HCT116 (cell line): ENCODE measurements at regions not wholly inside any gene's neighbourhood (a gene's known extent, or its start where the extent isn't known, plus 50 kb on each side); places are given as distances from the start of the nearest gene placed in this dataset.

Experiments used
- ATAC-seq: fragments of 200-7000 bp; cut with Tn5 transposase; 2 replicates; pipeline ENCODE4 v1.9.1; 2020; ENCODE audit warnings: mild to moderate bottlenecking, moderate library complexity
- BruUV-seq: library from RNA; stranded (reverse); fragments of 400-500 nt; replicated peaks from 2 replicates; lab custom pipeline; 2021; lab: Mats Ljungman, UMichigan
- CTCF ChIA-PET: fragments of 300-600 bp; sonication (Branson Sonifier 250); formaldehyde crosslinking; loops from one replicate; lab custom pipeline; 2021; ENCODE audit warnings: antibody characterized with exemption; lab: Charles Lee
- POLR2A ChIA-PET: fragments of 300-600, 350-600 bp; sonication (Branson Sonifier 250); formaldehyde crosslinking; loops from one replicate; lab custom pipeline; 2021; ENCODE audit warnings: antibody characterized with exemption; lab: Charles Lee
- RAD21 ChIA-PET, 2 experiments: fragments of 300-600 bp; sonication (Branson Sonifier 250); formaldehyde crosslinking; loops; one replicate each; lab custom pipeline; 2023; ENCODE audit warnings: low total read pairs in 2 of 2; ENCODE audit not compliant: uncharacterized antibody in 2 of 2, unreplicated experiment in 2 of 2, low non-redundant PET in 1 of 2; lab: Charles Lee
- DNase-seq: peaks from one replicate; pipeline ENCODE4 v3.0.0-alpha.2; 2010; ENCODE audit warnings: low read depth, low spot score
- H2AFZ ChIP-seq: fragments of 200-600 bp; shearing (Covaris generic), sonication (generic); 2 replicates; pipeline ENCODE4 v1.6.1; 2017; ENCODE audit warnings: low read depth, mixed run types, mixed read lengths, antibody characterized with exemption, low read length; ENCODE audit not compliant: poor library complexity, severe bottlenecking
- H3K27ac ChIP-seq: 2 replicates; pipeline ENCODE4 v1.5.1; 2012; ENCODE audit warnings: low read depth, low read length
- H3K27me3 ChIP-seq: fragments of 200-600 bp; sonication (generic); 2 replicates; pipeline ENCODE4 v1.6.1; 2016; ENCODE audit warnings: mixed run types, low read length, mixed read lengths; ENCODE audit not compliant: insufficient read depth
- H3K36me3 ChIP-seq, 2 experiments: fragments of 200-500 bp in 1 of 2; fragments of 200-600 bp in 1 of 2; sonication (Bioruptor generic) in 1 of 2; sonication (generic) in 1 of 2; 2 replicates each; pipeline versions ENCODE4 v1.5.1 to v1.6.1; 2014 to 2016; ENCODE audit warnings: low read length in 2 of 2, inconsistent platforms in 1 of 2, mixed read lengths in 1 of 2, mixed run types in 1 of 2; ENCODE audit not compliant: insufficient read depth in 2 of 2, control insufficient read depth in 1 of 2
- H3K4me1 ChIP-seq, 2 experiments: fragments of 200-600 bp in 1 of 2; sonication (generic) in 1 of 2; 2 replicates each; pipeline versions ENCODE4 v1.5.1 to v1.6.1; 2012 to 2017; ENCODE audit warnings: low read length in 2 of 2, inconsistent platforms in 1 of 2, mild to moderate bottlenecking in 1 of 2, mixed read lengths in 1 of 2, mixed run types in 1 of 2, moderate library complexity in 1 of 2; ENCODE audit not compliant: insufficient read depth in 2 of 2, control insufficient read depth in 1 of 2
- H3K4me2 ChIP-seq: fragments of 200-600 bp; sonication (generic); 2 replicates; pipeline ENCODE4 v1.6.1; 2017; ENCODE audit warnings: mixed run types, low read length, mixed read lengths
- H3K4me3 ChIP-seq, 2 experiments: fragments of 200-600 bp in 1 of 2; sonication (generic) in 1 of 2; replicated peaks in 1 of 2; 2 replicates each; pipeline ENCODE4 v1.5.1; 2011 to 2016; ENCODE audit warnings: low read length in 2 of 2, control low read depth in 1 of 2, low read depth in 1 of 2, mild to moderate bottlenecking in 1 of 2, mixed read lengths in 1 of 2, mixed run types in 1 of 2
- H3K79me2 ChIP-seq: fragments of 200-600 bp; sonication (generic); 2 replicates; pipeline ENCODE4 v1.6.1; 2017; ENCODE audit warnings: mild to moderate bottlenecking, mixed run types, low read length, moderate library complexity, mixed read lengths; ENCODE audit not compliant: insufficient read depth
- H3K9ac ChIP-seq: fragments of 200-600 bp; sonication (generic); 2 replicates; pipeline ENCODE4 v1.6.1; 2016; ENCODE audit warnings: low read length, mixed read lengths
- H3K9me2 ChIP-seq: fragments of 200-600 bp; sonication (generic), shearing (Covaris generic); 2 replicates; pipeline ENCODE4 v1.6.1; 2017; ENCODE audit warnings: mixed run types, mild to moderate bottlenecking, moderate library complexity; ENCODE audit not compliant: insufficient read depth
- H3K9me3 ChIP-seq, 2 experiments: fragments of 200-500 bp in 1 of 2; fragments of 200-600 bp in 1 of 2; sonication (Bioruptor generic) in 1 of 2; sonication (generic) in 1 of 2; 2 replicates each; pipeline ENCODE4 v1.6.1; 2014 to 2017; ENCODE audit warnings: low read length in 2 of 2, mixed read lengths in 2 of 2, inconsistent platforms in 1 of 2, low read depth in 1 of 2, mild to moderate bottlenecking in 1 of 2, mixed run types in 1 of 2, moderate library complexity in 1 of 2; ENCODE audit not compliant: control insufficient read depth in 1 of 2, insufficient read depth in 1 of 2
- H4K20me1 ChIP-seq: fragments of 200-600 bp; sonication (generic), shearing (Covaris generic); 2 replicates; pipeline ENCODE4 v1.6.1; 2017; ENCODE audit warnings: mixed run types, mild to moderate bottlenecking, moderate library complexity; ENCODE audit not compliant: insufficient read depth
- CBX3 ChIP-seq: IDR thresholded peaks from 2 replicates; pipeline ENCODE4 v1.6.1; 2012; ENCODE audit warnings: low read depth
- CEBPB ChIP-seq: IDR thresholded peaks from 2 replicates; pipeline ENCODE4 v1.6.1; 2012; ENCODE audit warnings: low read depth
- EGR1 ChIP-seq: IDR thresholded peaks from 2 replicates; pipeline ENCODE4 v1.6.1; 2012; ENCODE audit warnings: low read depth
- ELF1 ChIP-seq: IDR thresholded peaks from 2 replicates; pipeline ENCODE4 v1.6.1; 2012; ENCODE audit warnings: low read depth, borderline replicate concordance
- EZH2 ChIP-seq: fragments of 200-600 bp; sonication (generic); IDR thresholded peaks from 2 replicates; pipeline ENCODE4 v1.6.1; 2017; ENCODE audit warnings: antibody characterized with exemption, mixed run types
- FOSL1 ChIP-seq: IDR thresholded peaks from 2 replicates; pipeline ENCODE4 v1.6.1; 2012; ENCODE audit warnings: low read depth
- JUND ChIP-seq: IDR thresholded peaks from 2 replicates; pipeline ENCODE4 v1.6.1; 2012
- POLR2AphosphoS5 ChIP-seq: IDR thresholded peaks from 2 replicates; pipeline ENCODE4 v1.6.1; 2011; ENCODE audit warnings: mild to moderate bottlenecking, low read depth, low read length, moderate library complexity
- RAD21 ChIP-seq: IDR thresholded peaks from 2 replicates; pipeline ENCODE4 v1.6.1; 2012; ENCODE audit warnings: low read depth, mild to moderate bottlenecking
- SP1 ChIP-seq: IDR thresholded peaks from 2 replicates; pipeline ENCODE4 v1.6.1; 2012; ENCODE audit warnings: low read depth
- SRF ChIP-seq: IDR thresholded peaks from 2 replicates; pipeline ENCODE4 v1.6.1; 2012; ENCODE audit warnings: low read depth
- TCF7L2 ChIP-seq: IDR thresholded peaks from 2 replicates; pipeline ENCODE4 v1.7.0; 2011; ENCODE audit warnings: borderline replicate concordance, inconsistent platforms; ENCODE audit not compliant: insufficient read depth, insufficient read length; ENCODE audit errors: extremely low read depth
- YY1 ChIP-seq: IDR thresholded peaks from 2 replicates; pipeline ENCODE4 v1.6.1; 2011; ENCODE audit warnings: low read length, low read depth, moderate library complexity, mild to moderate bottlenecking; ENCODE audit not compliant: insufficient replicate concordance; ENCODE audit errors: extremely low read depth
- ZFX ChIP-seq: fragments of 450-650 bp; IDR thresholded peaks from 2 replicates; pipeline ENCODE4 v1.6.1; 2017
- ZNF274 ChIP-seq: fragments of 200-500 bp; sonication (Bioruptor generic); IDR thresholded peaks from 2 replicates; pipeline ENCODE4 v1.6.1; 2014; ENCODE audit warnings: mild to moderate bottlenecking, low read depth, low read length, inconsistent platforms
- intact Hi-C: fragments of 100-400 bp; cut with micrococcal nuclease; formaldehyde crosslinking; loops from 2 replicates; pipeline ENCODE4 v1.10.0; 2022
- TF ChIP-seq, protein P1 (sequence below): IDR thresholded peaks from 2 replicates; pipeline ENCODE4 v1.6.1; 2012
- TF ChIP-seq, protein P2 (sequence below): IDR thresholded peaks from 2 replicates; pipeline ENCODE4 v1.6.1; 2012

DNA sequence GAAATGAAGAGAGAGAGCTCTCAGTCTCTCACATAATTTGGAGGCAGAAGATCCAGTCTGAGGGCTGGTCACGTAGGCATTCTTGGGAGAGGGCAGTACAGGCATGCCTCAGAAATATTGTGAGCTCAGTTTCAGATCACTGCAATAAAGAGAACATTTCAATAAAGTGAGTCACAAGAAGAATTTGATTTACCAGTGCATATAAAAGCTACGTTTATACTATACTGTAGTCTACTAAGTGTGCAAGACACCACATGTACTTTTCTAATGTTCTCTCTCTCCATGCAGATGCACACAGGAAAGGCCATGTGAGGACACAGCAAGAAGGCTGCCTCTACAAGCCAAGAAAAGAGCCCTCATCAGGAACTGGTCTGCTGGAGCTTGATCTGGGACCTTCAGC lies 583.5 kb upstream of the FAT1 start:
- no peaks in the 10 kb centered on the region for H3K9me3 ChIP-seq
- no peaks in the 10 kb centered on the region; a peak in 1 of 4 replicates for H3K4me1 ChIP-seq
- H4K20me1 ChIP-seq, result no peaks in the 10 kb centered on the region
- BruUV-seq, result no TSS peak
- no peak for TF ChIP-seq CEBPB
- no peak for TF ChIP-seq ELF1
- no peak for TF ChIP-seq YY1
- TF ChIP-seq JUND, result no peak
- no peak for TF ChIP-seq POLR2AphosphoS5
- TF ChIP-seq SRF, result no peak
- no peak for TF ChIP-seq FOSL1
- TF ChIP-seq, protein P1, sequence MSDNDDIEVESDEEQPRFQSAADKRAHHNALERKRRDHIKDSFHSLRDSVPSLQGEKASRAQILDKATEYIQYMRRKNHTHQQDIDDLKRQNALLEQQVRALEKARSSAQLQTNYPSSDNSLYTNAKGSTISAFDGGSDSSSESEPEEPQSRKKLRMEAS, result no peak
- no peaks in the 10 kb centered on the region for H3K27me3 ChIP-seq
- ChIA-PET CTCF (no interaction called here), POLR2A (no interaction called here), RAD21 (no interaction called here)
- intact Hi-C loops, result no loop called here
- no peaks in the 10 kb centered on the region for H3K36me3 ChIP-seq
- H3K27ac ChIP-seq, result no peak overlapping the region
- H3K4me3 ChIP-seq, result no peak overlapping the region
- no peak overlapping the region for H2AFZ ChIP-seq
- H3K79me2 ChIP-seq, result no peaks in the 10 kb centered on the region
- no peak for DNase-seq
- no peak overlapping the region for H3K9ac ChIP-seq
- no peak for ATAC-seq
- no peaks in the 10 kb centered on the region for H3K9me2 ChIP-seq
- H3K4me2 ChIP-seq, result no peak overlapping the region

DNA sequence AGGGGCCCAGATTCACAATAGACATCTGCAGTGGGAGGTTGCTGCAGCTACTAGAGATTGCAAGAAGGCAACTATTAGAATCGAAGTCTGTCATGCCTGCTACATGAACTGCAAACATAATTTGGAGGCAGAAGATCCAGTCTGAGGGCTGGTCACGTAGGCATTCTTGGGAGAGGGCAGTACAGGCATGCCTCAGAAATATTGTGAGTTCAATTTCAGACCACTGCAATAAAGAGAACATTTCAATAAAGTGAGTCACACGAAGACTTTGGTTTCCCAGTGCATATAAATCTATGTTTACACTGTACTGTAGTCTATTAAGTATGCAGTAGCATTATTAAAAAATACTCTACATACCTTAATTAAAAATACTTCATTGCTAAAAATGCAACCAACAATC lies 585.8 kb upstream of the FAT1 start:
- no peaks in the 10 kb centered on the region for H3K9me2 ChIP-seq
- TF ChIP-seq RAD21 (no peak), CEBPB (no peak), CBX3 (no peak), EGR1 (no peak), SP1 (no peak), TCF7L2 (no peak), JUND (no peak), SRF (no peak), EZH2 (no peak), FOSL1 (no peak), ZFX (no peak), ZNF274 (no peak), YY1 (no peak)
- TF ChIP-seq, protein P2, sequence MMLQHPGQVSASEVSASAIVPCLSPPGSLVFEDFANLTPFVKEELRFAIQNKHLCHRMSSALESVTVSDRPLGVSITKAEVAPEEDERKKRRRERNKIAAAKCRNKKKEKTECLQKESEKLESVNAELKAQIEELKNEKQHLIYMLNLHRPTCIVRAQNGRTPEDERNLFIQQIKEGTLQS, result no peak
- TF ChIP-seq, protein P1, result no peak
- TF ChIP-seq, all 23 proteins: peak for 0
- Histone ChIP-seq H3K36me3 (no peaks in the 10 kb centered on the region), H3K9me3 (no peaks in the 10 kb centered on the region), H4K20me1 (no peaks in the 10 kb centered on the region), H3K79me2 (no peaks in the 10 kb centered on the region), H3K4me3 (no peak overlapping the region), H3K27me3 (no peaks in the 10 kb centered on the region), H2AFZ (no peak overlapping the region), H3K4me1 (no peaks in the 10 kb centered on the region; a peak in 1 of 4 replicates), H3K4me2 (no peak overlapping the region), H3K27ac (no peak overlapping the region), H3K9ac (no peak overlapping the region)
- ATAC-seq (no peak), DNase-seq (no peak)
- ChIA-PET POLR2A (no interaction called here), RAD21 (no interaction called here), CTCF (no interaction called here)
- BruUV-seq, result no TSS peak
- intact Hi-C loops, result no loop called here
